Thoracic aorta (tissue), 2 donors: ENCODE measurements at regions not wholly inside any gene's neighbourhood (a gene's known extent, or its start where the extent isn't known, plus 50 kb on each side); places are given as distances from the start of the nearest gene placed in this dataset.

Experiments used
- ATAC-seq: fragments of 150-250 bp; one replicate; pipeline ENCODE4 v1.8.0; 2017; ENCODE audit warnings: low read depth; ENCODE audit not compliant: insufficient number of reproducible peaks, low FRiP score
- DNase-seq: peaks from one replicate; pipeline ENCODE4 v3.0.0-alpha.2; 2020; ENCODE audit warnings: low spot score
- H3K27ac ChIP-seq, 2 donors: fragments of 200-600 bp; sonication (generic); 1 replicate in 1 of 2; 2 replicates in 1 of 2; pipeline ENCODE4 v1.5.1; 2016; ENCODE audit warnings: mild to moderate bottlenecking in 2 of 2, moderate library complexity in 2 of 2
- H3K27me3 ChIP-seq: fragments of 200-600 bp; sonication (generic); replicated peaks from 2 replicates; pipeline ENCODE4 v1.6.0; 2016; ENCODE audit warnings: mild to moderate bottlenecking; ENCODE audit not compliant: insufficient read depth
- H3K36me3 ChIP-seq: fragments of 200-600 bp; sonication (generic); one replicate; pipeline ENCODE4 v1.5.1; 2016
- H3K4me1 ChIP-seq, 2 donors: fragments of 200-600 bp; sonication (generic); 1 replicate in 1 of 2; 2 replicates in 1 of 2; pipeline versions ENCODE4 v1.5.1 to v1.6.0; 2016; ENCODE audit warnings: low read depth in 2 of 2, mild to moderate bottlenecking in 1 of 2; ENCODE audit not compliant: control insufficient read depth in 1 of 2
- H3K4me3 ChIP-seq: fragments of 200-600 bp; sonication (generic); 2 replicates; pipeline ENCODE4 v1.5.1; 2016; ENCODE audit warnings: mild to moderate bottlenecking
- H3K9me3 ChIP-seq: fragments of 200-600 bp; sonication (generic); 2 replicates; pipeline ENCODE4 v1.5.1; 2016
- CTCF ChIP-seq: fragments of 200-600 bp; sonication (generic); IDR thresholded peaks from one replicate; pipeline ENCODE4 v1.5.1; 2019; ENCODE audit warnings: antibody characterized with exemption

GRCh38 chr2:128788636-128789220 is 470.1 kb upstream of the HS6ST1 start:
- ATAC-seq (no peak), DNase-seq (no peak)
- Histone ChIP-seq H3K36me3 (no peaks in the 10 kb centered on the region), H3K4me1 (no peaks in the 10 kb centered on the region), H3K27me3 (no peaks in the 10 kb centered on the region), H3K4me3 (no peak overlapping the region), H3K9me3 (no peaks in the 10 kb centered on the region), H3K27ac (no peak overlapping the region)
- TF ChIP-seq CTCF: no peak

- Histone ChIP-seq H3K27ac (no peak overlapping the region), H3K36me3 (no peaks in the 10 kb centered on the region), H3K9me3 (no peaks in the 10 kb centered on the region), H3K27me3 (no peaks in the 10 kb centered on the region), H3K4me3 (no peak overlapping the region), H3K4me1 (no peaks in the 10 kb centered on the region)
- ATAC-seq (no peak), DNase-seq (no peak)
- no peak for TF ChIP-seq CTCF
Observed at GRCh38 chr2:128789221-128789620, 470.6 kb upstream of the HS6ST1 start.

GRCh38 chr2:128789776-128790455 is 471.2 kb upstream of the HS6ST1 start:
- DNase-seq (no peak), ATAC-seq (no peak)
- H3K4me3 ChIP-seq: no peak overlapping the region
- no peaks in the 10 kb centered on the region for H3K27me3 ChIP-seq
- no peak for TF ChIP-seq CTCF
- no peaks in the 10 kb centered on the region for H3K36me3 ChIP-seq
- no peaks in the 10 kb centered on the region for H3K4me1 ChIP-seq
- no peaks in the 10 kb centered on the region for H3K9me3 ChIP-seq
- H3K27ac ChIP-seq: no peak overlapping the region

- Histone ChIP-seq H3K27me3 (no peaks in the 10 kb centered on the region), H3K9me3 (no peaks in the 10 kb centered on the region), H3K27ac (no peak overlapping the region), H3K4me1 (no peaks in the 10 kb centered on the region), H3K4me3 (no peak overlapping the region), H3K36me3 (no peaks in the 10 kb centered on the region)
- TF ChIP-seq CTCF: no peak
- ATAC-seq (no peak), DNase-seq (no peak)
Observed at GRCh38 chr2:128790541-128791001, 471.9 kb upstream of the HS6ST1 start.

GRCh38 chr2:128791120-128791984 is 472.7 kb upstream of the HS6ST1 start:
- H3K4me3 ChIP-seq: no peak overlapping the region
- no peak overlapping the region for H3K27ac ChIP-seq
- ATAC-seq: no peak

More at GRCh38 chr2:128791120-128791984, 472.7 kb upstream of the HS6ST1 start:
- H3K9me3 ChIP-seq: no peaks in the 10 kb centered on the region
- no peaks in the 10 kb centered on the region for H3K36me3 ChIP-seq
- H3K4me1 ChIP-seq: no peaks in the 10 kb centered on the region
- TF ChIP-seq CTCF: no peak
- no peak for DNase-seq
- H3K27me3 ChIP-seq: no peaks in the 10 kb centered on the region
